ENCODE measurements at regions not wholly inside any gene's neighbourhood (a gene's known extent, or its start where the extent isn't known, plus 50 kb on each side); places are given as distances from the start of the nearest gene placed in this dataset.
A peak's percentile ranks its signal among the peaks of the same experiment; 100 is the strongest.

DNA sequence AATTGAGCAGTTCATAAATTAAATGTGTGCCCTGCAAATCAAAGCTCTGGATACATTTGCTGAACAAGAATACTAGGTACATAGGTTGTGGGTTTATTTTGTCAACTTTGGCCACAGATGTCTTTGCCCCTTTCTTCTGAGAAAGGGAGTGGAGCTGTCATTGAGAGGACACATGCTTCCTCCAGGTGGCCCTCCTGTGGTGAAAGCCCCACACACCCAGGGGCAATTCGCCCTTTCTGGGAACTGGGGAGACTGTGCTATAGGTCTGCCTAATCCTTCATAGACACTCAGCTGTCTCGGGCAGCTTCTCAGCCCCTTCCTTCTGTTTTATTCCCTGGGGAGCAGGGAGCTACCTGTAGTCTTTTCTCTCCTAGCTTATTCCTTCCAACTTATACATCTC lies 605.7 kb upstream of the DPP6 start:
- H3K9me3 ChIP-seq (replicated peaks in 1 of 2; ENCODE audit: control insufficient read depth in 2 of 2, insufficient read depth in 1 of 2, low read depth in 1 of 2, low read length in 2 of 2): peaks cover 0 to 2% of the 10 kb centered on the region in 2 donors
- H3K4me1 ChIP-seq (ENCODE audit: control insufficient read depth in 2 of 2, insufficient read depth in 1 of 2, low read depth in 1 of 2, low read length in 2 of 2): no peaks in the 10 kb centered on the region

DNA sequence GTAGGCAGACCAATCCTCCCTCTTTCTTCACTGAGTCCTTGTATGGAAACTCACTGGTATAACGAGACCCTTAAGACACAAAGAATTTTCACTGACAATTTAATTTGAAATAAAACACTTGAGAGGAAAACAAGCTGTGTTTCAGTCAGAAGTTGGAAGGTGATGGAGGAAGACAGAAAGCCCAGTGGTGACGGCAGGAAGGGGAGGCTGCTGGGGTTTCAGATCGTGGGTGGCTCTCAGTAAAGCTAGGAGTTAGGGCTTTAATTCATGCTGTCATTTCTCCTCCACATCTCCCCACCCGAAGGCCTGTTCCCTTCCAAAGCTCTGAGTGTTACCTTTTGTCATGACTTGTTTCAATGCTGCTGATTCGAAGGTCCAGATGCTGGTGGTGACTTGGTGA lies 605.2 kb upstream of the DPP6 start:
- Histone ChIP-seq H3K36me3 (replicated peaks in 1 of 2; ENCODE audit: control insufficient read depth in 2 of 2, insufficient read depth in 2 of 2, low read length in 2 of 2) (no peaks in the 10 kb centered on the region), H3K9me3 (replicated peaks in 1 of 2; ENCODE audit: control insufficient read depth in 2 of 2, insufficient read depth in 1 of 2, low read depth in 1 of 2, low read length in 2 of 2) (peaks cover 0 to 2% of the 10 kb centered on the region in 2 donors), H2BK120ac (ENCODE audit: low read depth, low read length) (peak overlapping the region; percentile 26), H3K4me2 (ENCODE audit: insufficient read depth, low read length, poor library complexity, severe bottlenecking) (no peak overlapping the region), H2BK15ac (ENCODE audit: low read length) (no peak overlapping the region), H3K4ac (ENCODE audit: low read length) (no peak overlapping the region), H3K23ac (ENCODE audit: low read depth, low read length, poor library complexity) (no peak overlapping the region), H3K14ac (ENCODE audit: low read length) (peak overlapping the region; percentile 27), H3K27me3 (ENCODE audit: control insufficient read depth in 3 of 3, insufficient read depth in 3 of 3, low read depth in 1 of 3, low read length in 3 of 3) (no peaks in the 10 kb centered on the region), H2AFZ (ENCODE audit: low read length) (no peak overlapping the region), H3K4me1 (ENCODE audit: control insufficient read depth in 2 of 2, insufficient read depth in 1 of 2, low read depth in 1 of 2, low read length in 2 of 2) (no peaks in the 10 kb centered on the region), H2AK5ac (ENCODE audit: low read depth, low read length) (no peak overlapping the region), H3K4me3 (ENCODE audit: low read length in 2 of 2) (no peak overlapping the region), H3K18ac (ENCODE audit: low read length) (peak overlapping the region; percentile 5), H3K9ac (ENCODE audit: low read depth, low read length, poor library complexity) (no peak overlapping the region), H3K79me1 (ENCODE audit: low read depth, low read length) (no peaks in the 10 kb centered on the region), H2BK12ac (ENCODE audit: low read length) (no peak overlapping the region), H4K8ac (ENCODE audit: low read depth, low read length) (no peak overlapping the region), H3K27ac (replicated peaks; ENCODE audit: low read length) (no peak overlapping the region), H4K91ac (ENCODE audit: low read depth, low read length, poor library complexity) (no peak overlapping the region), H2BK5ac (ENCODE audit: low read length) (no peak overlapping the region)
- no peak for DNase-seq (ENCODE audit: low spot score)
- no CpG with 5 or more reads among the region's 5 CpGs for WGBS, 2 donors (ENCODE audit: extremely low coverage in 2 of 2, insufficient read length in 2 of 2, insufficient replicate concordance in 1 of 2)

More for the DNA sequence above, 605.7 kb upstream of the DPP6 start:
- no peak overlapping the region for H2BK12ac ChIP-seq (ENCODE audit: low read length)
- no peak overlapping the region for H2AK5ac ChIP-seq (ENCODE audit: low read depth, low read length)
- no peak overlapping the region for H3K4me2 ChIP-seq (ENCODE audit: insufficient read depth, low read length, poor library complexity, severe bottlenecking)
- no peak overlapping the region for H3K23ac ChIP-seq (ENCODE audit: low read depth, low read length, poor library complexity)
- no peak overlapping the region for H2BK5ac ChIP-seq (ENCODE audit: low read length)
- H3K9ac ChIP-seq (ENCODE audit: low read depth, low read length, poor library complexity): no peak overlapping the region
- no peak for DNase-seq (ENCODE audit: low spot score)
- H3K4me3 ChIP-seq (ENCODE audit: low read length in 2 of 2): no peak overlapping the region
- H3K27ac ChIP-seq (replicated peaks; ENCODE audit: low read length): no peak overlapping the region
- no peak overlapping the region for H4K8ac ChIP-seq (ENCODE audit: low read depth, low read length)
- H3K79me1 ChIP-seq (ENCODE audit: low read depth, low read length): no peaks in the 10 kb centered on the region
- H4K91ac ChIP-seq (ENCODE audit: low read depth, low read length, poor library complexity): no peak overlapping the region
- no peaks in the 10 kb centered on the region for H3K36me3 ChIP-seq (replicated peaks in 1 of 2; ENCODE audit: control insufficient read depth in 2 of 2, insufficient read depth in 2 of 2, low read length in 2 of 2)
- peaks cover 0 to under 1% (median 0%) of the 10 kb centered on the region in 3 experiments for H3K27me3 ChIP-seq (ENCODE audit: control insufficient read depth in 3 of 3, insufficient read depth in 3 of 3, low read depth in 1 of 3, low read length in 3 of 3)
- no peak overlapping the region for H3K4ac ChIP-seq (ENCODE audit: low read length)
- H3K14ac ChIP-seq (ENCODE audit: low read length): no peak overlapping the region
- no peak overlapping the region for H2BK120ac ChIP-seq (ENCODE audit: low read depth, low read length)
- H2BK15ac ChIP-seq (ENCODE audit: low read length): no peak overlapping the region
- H2AFZ ChIP-seq (ENCODE audit: low read length): no peak overlapping the region
- WGBS, 2 donors (ENCODE audit: extremely low coverage in 2 of 2, insufficient read length in 2 of 2, insufficient replicate concordance in 1 of 2): no CpG with 5 or more reads among the region's 2 CpGs
- no peak overlapping the region for H3K18ac ChIP-seq (ENCODE audit: low read length)

DNA sequence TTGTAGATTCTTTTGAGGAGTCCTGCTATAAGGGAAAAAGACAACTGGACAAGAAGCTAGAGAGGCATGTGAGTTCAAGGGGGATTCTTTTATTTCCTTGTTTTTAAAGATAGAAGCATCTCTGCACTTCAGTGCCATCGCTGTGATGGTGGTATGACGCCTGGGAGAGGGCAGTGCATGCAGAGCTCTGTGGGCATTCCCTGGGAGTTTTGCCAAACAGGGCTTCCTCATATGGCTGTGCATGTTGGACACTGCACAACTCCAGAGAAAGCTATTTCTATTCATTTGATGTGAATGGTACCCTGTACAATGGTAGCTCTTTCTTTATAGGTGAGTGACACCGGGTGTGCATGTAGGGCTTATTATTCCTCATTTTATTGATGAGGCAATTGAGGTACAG lies 599.5 kb upstream of the DPP6 start:
- Histone ChIP-seq H2BK5ac (ENCODE audit: low read length) (no peak overlapping the region), H2AK5ac (ENCODE audit: low read depth, low read length) (no peak overlapping the region), H4K91ac (ENCODE audit: low read depth, low read length, poor library complexity) (no peak overlapping the region), H3K18ac (ENCODE audit: low read length) (no peak overlapping the region), H3K4ac (ENCODE audit: low read length) (no peak overlapping the region), H2BK120ac (ENCODE audit: low read depth, low read length) (no peak overlapping the region), H4K8ac (ENCODE audit: low read depth, low read length) (no peak overlapping the region), H3K9me3 (replicated peaks in 1 of 2; ENCODE audit: control insufficient read depth in 2 of 2, insufficient read depth in 1 of 2, low read depth in 1 of 2, low read length in 2 of 2) (peaks cover 0 to under 1% of the 10 kb centered on the region in 2 donors), H2AFZ (ENCODE audit: low read length) (no peak overlapping the region), H3K4me2 (ENCODE audit: insufficient read depth, low read length, poor library complexity, severe bottlenecking) (no peak overlapping the region), H3K9ac (ENCODE audit: low read depth, low read length, poor library complexity) (no peak overlapping the region), H3K27me3 (ENCODE audit: control insufficient read depth in 3 of 3, insufficient read depth in 3 of 3, low read depth in 1 of 3, low read length in 3 of 3) (no peaks in the 10 kb centered on the region), H2BK15ac (ENCODE audit: low read length) (no peak overlapping the region), H3K36me3 (replicated peaks in 1 of 2; ENCODE audit: control insufficient read depth in 2 of 2, insufficient read depth in 2 of 2, low read length in 2 of 2) (no peaks in the 10 kb centered on the region), H2BK12ac (ENCODE audit: low read length) (no peak overlapping the region), H3K14ac (ENCODE audit: low read length) (no peak overlapping the region), H3K4me3 (ENCODE audit: low read length in 2 of 2) (no peak overlapping the region), H3K4me1 (ENCODE audit: control insufficient read depth in 2 of 2, insufficient read depth in 1 of 2, low read depth in 1 of 2, low read length in 2 of 2) (no peaks in the 10 kb centered on the region), H3K27ac (replicated peaks; ENCODE audit: low read length) (no peak overlapping the region), H3K23ac (ENCODE audit: low read depth, low read length, poor library complexity) (no peak overlapping the region), H3K79me1 (ENCODE audit: low read depth, low read length) (no peaks in the 10 kb centered on the region)
- DNase-seq (ENCODE audit: low spot score): no peak
- no CpG with 5 or more reads among the region's 3 CpGs for WGBS, 2 donors (ENCODE audit: extremely low coverage in 2 of 2, insufficient read length in 2 of 2, insufficient replicate concordance in 1 of 2)

DNA sequence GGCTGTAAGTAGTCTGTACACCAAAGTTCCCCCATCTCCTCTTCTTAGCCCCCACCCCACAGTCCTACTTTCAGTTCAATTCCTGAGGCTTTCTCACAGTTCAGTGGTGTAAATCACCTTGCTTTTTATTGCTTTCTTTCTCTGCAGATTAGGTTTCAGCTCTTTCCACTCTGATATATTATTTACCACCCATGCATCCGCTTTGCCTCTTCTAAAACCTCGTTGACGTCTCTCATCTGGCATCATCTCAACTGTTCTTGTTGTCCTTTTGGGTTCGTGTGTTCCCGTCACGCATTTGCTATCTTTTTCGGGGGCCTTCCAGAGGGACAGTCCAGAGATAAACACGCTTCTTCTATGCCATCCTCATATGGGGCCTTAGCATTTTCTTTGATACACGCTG lies 597.9 kb upstream of the DPP6 start:
- Histone ChIP-seq H4K8ac (ENCODE audit: low read depth, low read length) (no peak overlapping the region), H3K27ac (replicated peaks; ENCODE audit: low read length) (no peak overlapping the region), H3K4me1 (ENCODE audit: control insufficient read depth in 2 of 2, insufficient read depth in 1 of 2, low read depth in 1 of 2, low read length in 2 of 2) (peaks cover 0 to 5% of the 10 kb centered on the region in 2 donors), H2BK12ac (ENCODE audit: low read length) (no peak overlapping the region), H3K9me3 (replicated peaks in 1 of 2; ENCODE audit: control insufficient read depth in 2 of 2, insufficient read depth in 1 of 2, low read depth in 1 of 2, low read length in 2 of 2) (no peaks in the 10 kb centered on the region), H3K4me3 (ENCODE audit: low read length in 2 of 2) (no peak overlapping the region), H3K9ac (ENCODE audit: low read depth, low read length, poor library complexity) (no peak overlapping the region), H2AFZ (ENCODE audit: low read length) (no peak overlapping the region), H4K91ac (ENCODE audit: low read depth, low read length, poor library complexity) (no peak overlapping the region), H3K27me3 (ENCODE audit: control insufficient read depth in 3 of 3, insufficient read depth in 3 of 3, low read depth in 1 of 3, low read length in 3 of 3) (no peaks in the 10 kb centered on the region), H3K23ac (ENCODE audit: low read depth, low read length, poor library complexity) (no peak overlapping the region), H3K4me2 (ENCODE audit: insufficient read depth, low read length, poor library complexity, severe bottlenecking) (no peak overlapping the region), H3K36me3 (replicated peaks in 1 of 2; ENCODE audit: control insufficient read depth in 2 of 2, insufficient read depth in 2 of 2, low read length in 2 of 2) (no peaks in the 10 kb centered on the region), H3K14ac (ENCODE audit: low read length) (no peak overlapping the region), H3K79me1 (ENCODE audit: low read depth, low read length) (no peaks in the 10 kb centered on the region), H2BK120ac (ENCODE audit: low read depth, low read length) (no peak overlapping the region), H3K18ac (ENCODE audit: low read length) (no peak overlapping the region), H3K4ac (ENCODE audit: low read length) (no peak overlapping the region), H2BK5ac (ENCODE audit: low read length) (no peak overlapping the region), H2AK5ac (ENCODE audit: low read depth, low read length) (no peak overlapping the region), H2BK15ac (ENCODE audit: low read length) (no peak overlapping the region)
- DNase-seq (ENCODE audit: low spot score): no peak
- no CpG with 5 or more reads among the region's 9 CpGs for WGBS, 2 donors (ENCODE audit: extremely low coverage in 2 of 2, insufficient read length in 2 of 2, insufficient replicate concordance in 1 of 2)

All from neuronal stem cell (in vitro differentiated cells).